ENCODE measurements at regions not wholly inside any gene's neighbourhood (a gene's known extent, or its start where the extent isn't known, plus 50 kb on each side); places are given as distances from the start of the nearest gene placed in this dataset.

DNA sequence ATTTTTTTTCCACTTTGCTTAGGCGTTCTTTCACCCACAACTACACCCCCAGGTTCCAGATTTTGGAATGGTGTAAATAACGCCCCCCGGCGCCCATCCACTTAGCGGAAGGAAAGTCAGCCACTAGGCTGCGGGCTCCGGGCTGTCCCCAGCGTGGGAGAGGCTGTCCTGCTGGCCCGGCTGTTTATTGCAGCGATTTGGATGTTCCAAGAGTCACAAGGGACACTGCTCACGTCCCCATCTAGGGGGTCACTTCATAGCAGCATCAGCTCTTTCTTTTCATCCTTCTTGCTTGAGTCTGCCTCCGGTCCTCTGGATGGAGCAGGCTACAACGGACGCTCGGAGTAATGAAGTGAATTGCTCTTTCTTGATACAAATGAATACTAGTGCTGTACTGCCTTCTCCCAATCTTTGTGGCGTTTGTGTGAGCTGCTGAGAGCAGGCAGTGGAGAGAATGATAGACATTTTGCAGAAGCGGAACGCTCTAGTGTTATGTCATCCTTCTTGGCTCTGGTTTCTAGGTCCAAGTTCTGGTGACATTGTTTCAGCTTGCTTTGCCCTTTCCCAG is 50.7 kb upstream of the PAIP2B start:
- peak; percentile 76 for DNase-seq

- no peak for DNase-seq
Observed at GRCh38 chr2:71277147-71277475, 50.2 kb upstream of the PAIP2B start.

- peak; percentile 96 for DNase-seq
Observed at GRCh38 chr2:71276311-71277146, 49.6 kb upstream of the PAIP2B start.
